Stimulated activated CD4-positive, alpha-beta T cell treated with anti-CD3 and anti-CD28 coated beads, Interleukin-1b, Interleukin-23, amount 100 ng/mL, for 24 hours (primary cell): ENCODE measurements at regions not wholly inside any gene's neighbourhood (a gene's known extent, or its start where the extent isn't known, plus 50 kb on each side); places are given as distances from the start of the nearest gene placed in this dataset.
A peak's percentile ranks its signal among the peaks of the same experiment; 100 is the strongest.
"Not testable (repeated sequence)": the region's sequence is repeated elsewhere in the genome, so short reads cannot be mapped to it uniquely, and the experiment has no call there.

Experiments
- DNase-seq, 4 experiments: peaks; one replicate each; pipeline ENCODE4 v3.0.0-alpha.2; 2020; ENCODE audit warnings: low read depth in 4 of 4, low spot score in 1 of 4

- DNase-seq, result no peak
These were observed 78.8 kb upstream of the ATP5PO start for GRCh38 chr21:33994373-33994772.

DNA sequence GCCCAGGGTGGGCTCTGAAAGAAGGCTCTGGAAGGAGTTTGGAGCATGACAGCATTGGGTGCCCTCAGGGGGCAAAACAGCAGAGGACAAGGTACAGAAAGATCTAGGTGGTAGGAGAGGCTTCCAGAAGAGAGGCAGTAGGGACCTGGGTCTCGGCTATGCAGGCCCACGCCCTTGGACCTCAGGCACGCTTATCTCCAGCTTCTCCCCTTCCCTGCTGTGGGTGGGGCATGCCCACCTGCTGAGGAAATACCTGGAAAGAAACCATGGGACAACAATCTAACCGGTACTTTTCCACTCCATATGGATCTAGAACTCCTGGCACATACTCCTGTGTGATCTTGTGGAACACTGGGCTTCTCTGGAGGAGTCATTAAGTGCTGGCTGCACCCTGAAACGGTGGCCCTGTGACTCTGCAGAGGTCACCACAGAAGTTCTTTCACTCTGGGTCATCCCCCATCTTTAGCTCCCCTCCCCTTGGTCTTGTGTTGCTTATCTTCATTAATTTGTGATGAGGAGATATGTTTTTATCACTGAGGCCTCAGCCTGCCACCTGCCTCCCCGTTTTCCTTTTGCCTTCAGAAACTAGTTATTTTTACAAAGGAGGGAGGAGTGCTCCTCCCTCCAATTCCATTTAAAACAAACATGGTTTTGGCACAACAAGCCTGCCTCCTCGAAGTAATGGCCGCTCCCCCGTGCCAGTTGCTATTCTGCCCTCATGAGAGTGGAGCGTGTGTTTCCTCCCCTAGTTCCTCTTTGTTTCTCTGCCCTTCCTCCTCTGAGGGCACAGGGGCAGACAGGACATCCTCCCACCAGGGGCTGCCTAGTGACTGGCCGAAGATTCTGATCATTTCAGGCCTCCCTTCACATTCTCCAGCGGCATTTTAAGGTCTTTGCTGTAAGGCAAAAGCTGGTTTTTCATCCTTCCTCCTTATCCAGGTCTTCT lies 78.0 kb upstream of the ATP5PO start:
- DNase-seq, result no peak

GRCh38 chr21:33992412-33992811 lies 76.8 kb upstream of the ATP5PO start:
- not testable (repeated sequence) for DNase-seq

GRCh38 chr21:33991133-33991532 lies 75.5 kb upstream of the ATP5PO start:
- no peak for DNase-seq

GRCh38 chr21:33989440-33989839 lies 73.8 kb upstream of the ATP5PO start:
- DNase-seq, result no peak

- no peak for DNase-seq
These were observed 72.8 kb upstream of the ATP5PO start for GRCh38 chr21:33988237-33989017.

- no peak for DNase-seq
These were observed 71.9 kb upstream of the ATP5PO start for GRCh38 chr21:33987461-33987860.

GRCh38 chr21:33985117-33986050 lies 69.8 kb upstream of the ATP5PO start:
- DNase-seq, result no peak

GRCh38 chr21:33984021-33984481 lies 68.4 kb upstream of the ATP5PO start:
- no peak for DNase-seq

GRCh38 chr21:33981391-33982101 lies 65.9 kb upstream of the ATP5PO start:
- DNase-seq, result no peak

GRCh38 chr21:33980276-33980916 lies 64.8 kb upstream of the ATP5PO start:
- no peak for DNase-seq

DNA sequence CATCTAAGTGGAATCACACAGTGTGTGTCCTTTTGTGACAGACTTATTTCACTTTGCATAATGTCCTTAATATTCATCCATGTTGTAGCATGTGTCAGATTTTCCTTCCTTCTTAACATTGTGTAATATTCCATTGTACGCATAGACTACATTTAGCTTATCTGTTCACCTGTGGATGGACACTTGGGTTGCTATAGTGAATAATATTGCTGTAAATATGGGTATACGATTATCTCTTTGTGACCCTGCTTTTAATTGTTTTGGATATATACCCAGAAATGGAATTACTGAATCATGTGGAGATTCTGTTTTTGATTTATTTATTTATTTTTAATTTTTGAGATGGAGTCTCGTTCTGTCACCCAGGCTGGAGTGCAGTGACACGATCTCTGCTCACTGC lies 63.0 kb upstream of the ATP5PO start:
- DNase-seq, result no peak

- no peak for DNase-seq
These were observed 62.2 kb upstream of the ATP5PO start for GRCh38 chr21:33977721-33978369.

GRCh38 chr21:33977017-33977720 lies 61.6 kb upstream of the ATP5PO start:
- no peak for DNase-seq

- DNase-seq, result peak in 2 of 4 experiments; percentile 30 to 62
These were observed 60.7 kb upstream of the ATP5PO start for GRCh38 chr21:33976082-33977016.

DNA sequence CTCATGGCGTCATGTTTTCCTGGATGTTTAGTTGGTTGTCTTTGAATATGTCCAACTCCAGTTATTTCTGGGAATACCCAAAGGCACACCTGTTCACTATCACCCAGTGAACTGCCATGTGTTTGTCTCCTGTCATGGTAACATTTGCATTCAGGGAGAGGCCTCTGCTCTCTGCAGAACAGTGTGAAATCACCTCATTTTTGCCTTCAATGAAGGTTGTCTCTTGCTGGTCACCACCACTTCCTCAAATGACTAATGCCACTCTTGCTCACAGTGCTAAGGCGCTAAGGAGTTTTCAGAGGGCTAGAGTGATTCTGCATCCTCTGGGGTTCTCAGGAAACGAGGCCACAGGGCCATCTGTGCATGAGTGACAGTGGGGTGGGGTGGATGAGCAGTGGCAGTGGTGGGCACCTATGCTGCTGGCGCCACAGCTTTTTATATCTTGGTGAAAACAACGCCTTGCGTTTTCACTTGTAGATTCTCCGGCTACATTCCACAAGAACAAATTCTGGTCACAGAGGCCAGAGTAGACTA lies 60.0 kb upstream of the ATP5PO start:
- DNase-seq, result peak in 2 of 4 experiments; percentile 46 to 52
